NCI-H345 (cell line): ENCODE measurements at regions not wholly inside any gene's neighbourhood (a gene's known extent, or its start where the extent isn't known, plus 50 kb on each side); places are given as distances from the start of the nearest gene placed in this dataset.

Source experiments
- DNase-seq: peaks from one replicate; lab custom pipeline; 2025; lab: John Stamatoyannopoulos, UW

GRCh38 chr16:51773071-51773890, 622.2 kb upstream of the SALL1 start:
- no peak for DNase-seq

GRCh38 chr16:51766739-51767138, 615.7 kb upstream of the SALL1 start:
- no peak for DNase-seq

- peak; percentile 33 for DNase-seq
Observed at GRCh38 chr16:51763072-51763661, 612.1 kb upstream of the SALL1 start.

- DNase-seq = peak; percentile 78
Observed at GRCh38 chr16:51762081-51762996, 611.3 kb upstream of the SALL1 start.

GRCh38 chr16:51761001-51761400, 609.9 kb upstream of the SALL1 start:
- no peak for DNase-seq

GRCh38 chr16:51759999-51760398, 608.9 kb upstream of the SALL1 start:
- DNase-seq = no peak

GRCh38 chr16:51759329-51759728, 608.3 kb upstream of the SALL1 start:
- DNase-seq = no peak

GRCh38 chr16:51757921-51758479, 606.9 kb upstream of the SALL1 start:
- DNase-seq = no peak

GRCh38 chr16:51757505-51757904, 606.4 kb upstream of the SALL1 start:
- DNase-seq = no peak

GRCh38 chr16:51757124-51757470, 606.0 kb upstream of the SALL1 start:
- no peak for DNase-seq

GRCh38 chr16:51756447-51757123, 605.5 kb upstream of the SALL1 start:
- no peak for DNase-seq

- DNase-seq = no peak
Observed at GRCh38 chr16:51755577-51756355, 604.7 kb upstream of the SALL1 start.

- no peak for DNase-seq
Observed at GRCh38 chr16:51755039-51755501, 604.0 kb upstream of the SALL1 start.

- DNase-seq = no peak
Observed at GRCh38 chr16:51753467-51754127, 602.5 kb upstream of the SALL1 start.

GRCh38 chr16:51752438-51752995, 601.4 kb upstream of the SALL1 start:
- no peak for DNase-seq

GRCh38 chr16:51747329-51747728, 596.3 kb upstream of the SALL1 start:
- no peak for DNase-seq

GRCh38 chr16:51734220-51734619, 583.1 kb upstream of the SALL1 start:
- peak; percentile 82 for DNase-seq

- no peak for DNase-seq
Observed at GRCh38 chr16:51733181-51733580, 582.1 kb upstream of the SALL1 start.

- peak; percentile 8 for DNase-seq
Observed at GRCh38 chr16:51731160-51731559, 580.1 kb upstream of the SALL1 start.
